GM19193 (cell line): ENCODE measurements at regions not wholly inside any gene's neighbourhood (a gene's known extent, or its start where the extent isn't known, plus 50 kb on each side); places are given as distances from the start of the nearest gene placed in this dataset.

Source experiments
- POLR2A ChIP-seq: IDR thresholded peaks from 4 replicates; pipeline ENCODE4 v1.6.1; 2011; ENCODE audit not compliant: insufficient read depth, insufficient read length; ENCODE audit errors: extremely low read depth

DNA sequence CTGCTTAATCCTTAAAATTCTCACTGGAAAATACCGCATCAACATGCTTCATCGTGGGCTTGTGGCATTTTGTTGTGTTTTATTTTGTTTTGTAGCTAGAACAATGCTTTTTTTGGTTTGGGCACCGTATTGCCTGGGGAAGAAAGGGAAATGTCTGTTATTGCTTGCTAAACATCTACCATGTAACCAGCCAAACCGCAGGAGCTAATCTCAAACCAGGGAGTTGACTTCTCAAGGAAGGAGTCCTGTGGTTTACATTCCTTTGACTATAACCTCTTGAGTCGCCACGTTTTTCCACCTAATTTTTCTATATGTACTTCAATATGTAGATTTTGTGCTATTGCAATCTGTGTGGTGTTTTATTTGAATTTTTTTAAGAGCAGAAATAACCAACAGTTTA is 593.5 kb upstream of the SOX9 start:
- TF ChIP-seq POLR2A: no peak

DNA sequence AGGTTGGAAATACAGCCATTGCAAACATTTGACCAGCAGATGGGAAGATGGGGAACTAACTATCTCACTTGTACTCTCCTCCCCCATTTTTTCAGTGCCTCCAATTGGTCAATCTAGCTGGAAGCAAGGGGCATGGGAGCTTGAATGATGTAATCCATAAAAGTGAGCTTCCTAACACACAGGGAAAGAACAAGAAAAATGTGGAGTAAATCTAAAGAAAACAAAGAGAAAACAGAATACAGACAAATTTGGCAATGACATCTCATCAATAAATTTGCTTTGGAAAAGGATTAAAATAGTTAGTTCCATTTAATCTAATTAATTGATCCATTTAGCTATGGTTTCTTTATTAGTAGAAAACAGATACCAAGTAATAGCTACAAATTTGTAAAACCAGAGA is 592.6 kb upstream of the SOX9 start:
- TF ChIP-seq POLR2A: no peak

DNA sequence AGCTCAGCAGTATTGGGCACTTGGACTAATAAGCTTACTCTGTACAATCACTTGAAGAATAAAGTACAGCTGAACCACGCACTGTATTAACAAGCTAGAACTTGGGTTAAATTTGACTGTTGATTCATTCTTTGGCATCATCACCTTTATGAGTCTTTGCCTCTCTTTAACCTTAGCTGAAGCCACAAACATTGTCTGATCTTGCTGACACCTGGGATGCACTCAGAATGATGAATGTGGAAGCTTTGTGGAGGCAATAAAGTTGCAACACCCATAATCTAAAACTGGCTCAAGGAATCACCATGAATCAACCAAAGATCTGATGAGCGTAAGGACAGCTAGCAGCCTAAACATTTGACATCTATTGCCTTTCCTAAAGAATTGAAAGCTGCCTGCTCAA is 590.6 kb upstream of the SOX9 start:
- TF ChIP-seq POLR2A: no peak

DNA sequence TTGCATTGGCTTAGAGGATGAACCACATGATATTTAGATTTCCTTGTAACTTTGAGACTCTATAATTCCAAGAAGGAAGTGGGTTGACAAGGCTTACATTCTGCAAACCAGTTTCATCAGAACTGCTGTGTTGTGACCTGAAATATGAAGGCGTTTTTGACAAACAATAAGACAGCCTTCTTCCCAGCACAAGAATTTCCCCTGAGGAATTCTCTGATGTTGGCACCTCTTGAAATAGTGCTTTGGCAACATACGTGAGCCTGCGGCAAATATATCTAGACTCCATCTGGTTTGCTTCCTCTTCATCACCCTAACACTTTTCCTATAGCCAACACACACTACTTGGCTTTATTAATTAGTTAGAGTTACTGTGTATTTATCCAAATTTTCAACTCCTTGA is 585.5 kb upstream of the SOX9 start:
- no peak for TF ChIP-seq POLR2A

DNA sequence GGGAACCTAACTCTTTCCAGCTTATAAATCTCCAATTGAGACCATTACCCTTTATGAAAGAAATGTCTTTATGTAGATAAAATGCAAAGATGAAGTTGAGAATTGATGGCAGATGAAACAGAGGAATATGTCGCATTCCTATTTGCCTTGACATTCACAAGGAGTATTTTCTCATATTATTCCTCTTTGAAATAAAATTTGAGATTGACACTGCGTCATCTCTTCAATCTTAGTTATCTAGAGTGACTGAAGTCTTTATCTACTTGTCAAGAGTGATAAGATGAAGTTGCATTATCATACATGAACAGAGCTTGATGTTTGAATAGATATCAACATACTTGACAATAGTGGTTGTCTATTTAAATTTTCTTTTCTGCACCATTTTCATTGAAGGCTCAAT is 574.4 kb upstream of the SOX9 start:
- no peak for TF ChIP-seq POLR2A

DNA sequence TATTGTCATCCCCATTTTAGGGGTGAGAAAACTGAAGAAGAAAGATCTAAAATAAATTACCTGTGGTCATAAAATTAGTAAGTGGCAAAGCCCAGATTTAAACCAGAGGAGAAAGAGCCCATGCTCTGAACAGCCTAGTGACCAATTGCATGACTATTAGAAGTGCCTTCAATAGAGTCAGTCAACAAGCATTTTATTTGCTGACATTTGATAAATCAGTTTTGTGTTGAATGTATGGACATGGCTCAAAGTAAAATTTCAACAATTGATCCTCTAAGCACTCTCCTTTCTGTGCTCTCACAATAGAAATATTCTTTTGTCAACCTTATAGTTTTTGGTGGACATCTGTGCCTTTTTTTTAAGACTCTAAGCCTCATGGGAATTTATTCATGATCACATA is 572.9 kb upstream of the SOX9 start:
- TF ChIP-seq POLR2A: no peak

DNA sequence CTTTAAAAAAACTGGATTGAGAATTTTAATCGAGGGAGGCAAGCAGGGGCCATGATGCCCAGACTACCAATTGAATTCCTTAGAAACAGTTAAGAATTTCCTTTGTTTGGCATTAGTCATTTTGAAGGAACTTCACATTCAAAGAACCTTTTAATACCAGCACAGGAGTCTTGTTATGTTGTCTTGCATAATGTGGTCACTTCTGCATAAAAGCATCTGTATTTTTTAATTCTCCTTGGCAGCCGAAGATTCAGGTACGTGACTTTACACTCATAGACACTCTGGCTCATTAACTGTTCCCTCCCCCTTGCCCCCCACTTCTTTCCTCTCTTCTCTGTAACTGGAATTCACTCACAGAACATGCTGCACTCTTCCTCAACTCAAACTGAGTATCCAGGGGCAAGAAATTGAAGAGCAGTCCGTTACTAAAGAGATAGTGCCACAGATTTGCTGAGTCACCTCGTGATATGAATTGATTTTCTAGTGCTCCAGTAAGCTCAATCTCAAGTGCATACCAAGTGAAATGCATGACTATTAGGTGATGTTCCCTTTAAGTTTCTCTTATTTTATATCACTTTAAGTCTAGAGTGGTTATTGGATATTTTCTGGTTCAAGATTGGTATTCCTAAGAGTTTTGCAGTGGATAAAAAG is 572.2 kb upstream of the SOX9 start:
- TF ChIP-seq POLR2A: no peak

DNA sequence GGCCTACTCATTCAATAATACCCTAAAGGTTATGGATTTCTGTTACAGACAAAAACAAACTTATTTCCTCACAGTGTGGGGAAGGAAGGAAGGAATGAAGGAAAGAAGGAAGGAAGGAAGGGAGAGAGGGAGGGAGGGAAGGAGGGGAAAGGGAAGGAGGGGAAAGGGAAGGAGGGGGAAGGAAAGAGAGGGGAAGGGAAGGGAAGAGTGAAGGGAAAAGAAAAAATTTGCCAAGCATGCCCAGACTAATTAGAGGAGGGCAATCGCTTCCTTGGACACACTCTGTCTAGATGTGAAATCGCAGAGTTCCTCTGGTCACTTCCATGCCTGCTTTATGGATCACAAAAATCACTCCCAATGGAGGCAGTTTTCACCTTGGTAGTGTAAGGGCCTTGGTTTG is 570.1 kb upstream of the SOX9 start:
- TF ChIP-seq POLR2A: no peak

DNA sequence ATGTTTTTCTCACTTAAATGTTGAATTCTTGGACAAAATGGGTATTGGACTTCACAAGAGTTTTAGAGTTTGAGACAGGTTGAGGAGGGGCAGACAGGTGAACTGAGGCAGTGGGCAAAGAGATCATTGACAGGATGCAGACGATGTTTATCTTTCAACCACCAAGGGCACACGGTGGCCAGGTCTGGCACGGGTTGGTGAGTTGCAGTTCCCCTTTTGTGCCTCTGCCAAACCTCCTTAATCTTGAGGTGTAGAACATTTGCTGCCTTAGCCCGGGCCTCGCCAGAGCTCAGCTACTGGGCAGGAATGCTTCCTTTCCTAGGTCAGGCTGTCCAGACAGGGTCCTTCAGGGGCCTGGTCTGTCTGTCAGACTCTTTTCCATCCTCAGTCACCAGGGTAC is 567.4 kb upstream of the SOX9 start:
- TF ChIP-seq POLR2A: no peak

DNA sequence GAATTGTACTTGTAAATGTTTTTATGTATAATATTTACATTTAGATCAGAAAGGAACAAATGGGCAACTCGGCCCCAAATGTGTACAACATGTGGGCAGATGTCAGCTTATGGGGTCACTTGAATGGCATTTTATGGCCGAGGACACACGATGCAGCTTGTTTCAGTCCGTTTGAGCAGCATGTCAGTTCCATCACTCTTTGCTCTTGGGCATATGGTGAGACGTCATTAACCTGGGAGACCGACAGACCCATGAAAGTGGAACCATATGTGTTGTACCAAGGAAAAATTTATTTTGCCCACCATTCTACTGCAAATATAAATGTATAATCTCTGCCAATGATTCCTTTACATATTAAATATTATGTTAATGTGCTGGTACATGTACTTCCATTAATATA is 561.9 kb upstream of the SOX9 start:
- no peak for TF ChIP-seq POLR2A

DNA sequence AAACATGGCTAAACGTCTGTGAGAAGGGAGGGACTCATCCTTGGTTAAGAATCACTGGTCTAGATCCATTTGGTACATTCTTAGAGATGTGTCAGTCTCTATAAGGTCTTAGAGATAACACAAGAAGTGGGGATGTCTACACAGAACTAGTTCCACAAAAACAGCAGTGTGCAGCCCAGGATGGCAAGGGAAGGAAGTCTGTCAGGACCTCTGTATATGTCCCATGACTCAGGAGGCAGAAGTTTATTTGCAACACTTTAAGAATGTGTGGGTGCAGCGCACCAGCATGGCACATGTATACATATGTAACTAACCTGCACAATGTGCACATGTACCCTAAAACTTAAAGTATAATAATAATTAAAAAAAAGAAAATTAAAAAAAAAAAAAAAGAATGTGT is 548.5 kb upstream of the SOX9 start:
- no peak for TF ChIP-seq POLR2A

DNA sequence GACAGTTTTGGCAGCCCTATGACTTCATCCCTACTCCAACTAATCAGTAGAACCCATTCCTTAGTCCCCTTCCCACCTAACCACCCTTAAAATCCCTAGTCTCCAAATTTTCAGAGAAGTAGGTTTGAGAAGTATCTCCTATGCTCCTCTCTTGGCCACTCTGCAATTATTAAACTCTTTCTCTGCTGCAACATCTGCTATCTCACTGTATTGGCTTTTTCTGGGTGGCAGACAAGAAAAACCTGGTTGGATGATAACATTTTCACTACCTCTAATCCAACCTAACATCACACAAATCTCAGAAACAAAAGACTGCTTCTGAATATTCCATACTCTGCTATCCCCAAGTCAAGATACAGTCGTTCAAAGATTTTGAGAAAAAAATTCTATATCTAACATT is 542.4 kb upstream of the SOX9 start:
- TF ChIP-seq POLR2A: no peak

DNA sequence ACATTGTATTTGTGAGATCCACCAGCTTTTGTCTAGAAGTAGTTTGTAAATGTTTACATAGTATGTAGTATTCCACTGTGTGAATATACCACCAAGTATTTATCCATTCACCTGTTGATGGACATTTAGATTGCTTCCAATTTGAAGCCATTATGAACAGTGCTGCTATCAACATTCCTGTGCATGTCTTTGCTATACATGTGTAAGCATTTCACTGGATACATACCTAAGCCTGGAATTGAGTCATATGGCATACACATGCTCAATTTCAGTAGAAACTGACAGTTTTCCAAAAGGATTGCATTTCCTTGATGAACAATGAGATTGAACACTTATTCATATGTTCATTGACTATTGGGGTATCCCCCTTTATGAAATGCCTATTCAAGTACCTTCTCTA is 540.6 kb upstream of the SOX9 start:
- TF ChIP-seq POLR2A: no peak

DNA sequence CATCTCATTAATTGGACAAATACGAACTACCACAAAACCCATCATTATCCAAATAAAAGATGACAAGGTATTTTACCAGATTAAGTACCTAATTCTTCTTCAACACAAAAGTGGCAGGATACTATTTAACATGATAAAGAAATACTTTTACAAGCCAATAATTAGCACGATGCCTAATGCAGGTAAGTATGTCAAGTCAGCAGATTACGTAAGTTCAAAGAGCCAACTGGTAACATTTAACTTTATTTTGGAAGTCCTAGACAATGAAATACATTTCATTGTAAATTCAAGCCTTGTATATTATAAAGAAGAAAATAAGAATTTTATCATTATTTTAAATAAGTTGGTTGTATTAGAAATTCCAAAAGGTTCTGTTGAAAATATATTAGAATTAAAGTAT is 535.3 kb upstream of the SOX9 start:
- TF ChIP-seq POLR2A: no peak

DNA sequence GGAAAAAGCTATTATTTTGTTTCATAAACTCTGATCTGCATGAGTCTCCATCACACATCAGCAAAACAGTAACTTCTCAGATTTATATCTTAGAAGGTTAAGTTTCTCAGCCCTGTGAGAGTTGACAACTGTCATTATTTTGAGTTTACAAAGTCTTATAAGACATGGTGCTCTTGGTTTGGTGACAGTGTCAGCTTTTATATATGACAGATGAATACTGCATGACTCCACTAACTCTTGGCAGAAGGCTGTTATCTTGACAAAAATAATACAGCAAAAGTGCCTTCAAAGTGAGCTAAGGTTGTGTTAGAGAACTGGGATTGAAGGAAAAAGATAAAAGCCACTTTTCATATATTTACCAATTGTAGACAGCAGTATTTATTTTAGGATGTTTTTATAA is 528.4 kb upstream of the SOX9 start:
- TF ChIP-seq POLR2A: no peak

DNA sequence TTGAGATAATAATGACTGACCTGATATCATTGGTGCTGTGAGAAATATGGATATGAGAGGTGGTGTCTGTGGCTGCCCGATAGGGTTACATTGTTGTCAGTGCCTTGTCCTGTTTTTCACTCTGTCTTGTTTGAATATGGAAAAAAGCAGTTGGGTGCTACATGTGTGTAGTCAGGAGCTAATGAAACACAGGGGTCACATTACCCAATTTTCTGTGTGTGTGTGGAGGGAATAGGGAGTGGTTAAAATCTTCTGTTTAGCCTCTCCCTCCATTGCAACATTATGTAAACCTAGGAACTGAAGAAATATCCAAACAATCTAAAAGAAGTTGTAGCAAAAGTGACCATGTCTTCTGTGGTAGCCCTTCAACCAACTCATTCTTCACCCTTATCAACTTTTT is 527.7 kb upstream of the SOX9 start:
- no peak for TF ChIP-seq POLR2A

DNA sequence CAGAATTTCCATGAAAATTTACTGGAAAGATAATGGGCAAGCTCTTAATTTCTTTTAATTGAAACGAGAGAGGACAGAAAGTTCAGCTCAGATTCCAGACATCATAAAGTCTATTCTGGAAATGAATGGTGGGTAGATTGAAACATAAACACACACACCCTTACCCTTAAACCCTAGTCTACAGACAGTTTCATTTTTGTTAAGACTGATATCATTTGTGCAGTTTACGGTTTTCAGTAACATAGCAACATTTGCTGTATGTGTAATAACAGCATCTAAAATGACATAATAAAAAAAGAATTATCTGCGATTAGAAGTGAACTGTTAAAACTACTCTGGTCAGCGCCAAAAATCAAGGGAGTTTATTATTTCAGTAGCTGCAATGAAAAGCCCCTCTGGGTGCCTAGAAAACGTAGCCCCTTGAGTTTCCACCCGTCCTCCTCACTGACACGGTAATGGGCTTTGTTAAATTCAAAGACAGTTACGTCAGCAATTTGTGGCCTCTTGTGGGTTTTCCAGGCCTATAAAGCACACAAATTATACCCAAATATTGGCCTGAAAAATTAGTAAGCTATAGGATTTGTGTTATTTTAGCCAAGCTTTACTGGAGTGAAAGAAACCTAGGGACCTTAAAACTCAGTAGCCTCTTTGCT is 520.6 kb upstream of the SOX9 start:
- no peak for TF ChIP-seq POLR2A

DNA sequence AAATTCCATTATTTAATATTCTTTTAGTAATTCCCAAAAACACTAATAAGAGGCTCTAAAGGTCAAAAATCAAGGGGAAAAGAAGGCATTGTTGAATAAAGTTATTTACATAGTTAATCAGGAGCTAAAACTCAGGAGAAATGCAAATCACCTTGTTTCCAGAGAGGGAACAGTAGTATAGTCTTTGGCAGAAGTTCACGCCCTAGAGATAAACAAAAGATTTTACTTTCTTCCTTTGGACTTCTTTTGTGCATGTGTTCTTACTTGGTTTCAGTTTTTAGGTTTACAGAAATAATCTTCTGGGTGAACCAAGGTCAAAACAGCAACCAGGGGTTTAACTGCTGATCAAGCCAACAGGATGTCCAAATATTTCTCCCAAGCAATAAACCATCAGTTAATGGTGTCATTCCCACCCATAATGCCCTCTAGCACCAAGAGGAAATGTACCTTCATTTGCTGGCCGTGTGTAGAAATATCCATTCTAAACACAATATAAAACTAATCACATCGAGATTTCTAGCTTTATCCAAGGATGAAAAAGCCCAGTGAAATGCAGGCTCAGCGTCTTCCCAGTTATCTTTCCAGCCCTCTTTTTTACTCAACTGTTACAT is 518.8 kb upstream of the SOX9 start:
- no peak for TF ChIP-seq POLR2A

DNA sequence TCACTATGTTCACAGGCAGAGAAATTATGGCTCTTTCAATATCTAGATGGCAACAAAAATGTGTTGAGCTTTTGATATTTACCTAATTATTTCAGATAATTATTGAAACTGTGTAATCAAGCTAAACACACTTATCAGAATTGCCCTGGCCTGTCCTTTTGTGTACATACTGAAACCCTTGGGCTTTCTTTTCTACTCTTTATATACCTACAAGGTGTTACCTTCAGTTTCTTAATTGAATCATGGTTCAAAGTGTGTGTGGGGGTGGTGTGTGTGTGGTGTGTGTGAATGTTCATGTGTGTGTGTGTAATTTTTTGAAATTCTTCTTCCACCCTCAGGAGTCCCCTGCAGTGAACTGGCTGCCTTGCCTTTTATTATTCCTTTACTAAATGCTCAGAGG is 506.8 kb upstream of the SOX9 start:
- TF ChIP-seq POLR2A: no peak
